Mesothelial cell of epicardium (in vitro differentiated cells): ENCODE measurements at regions not wholly inside any gene's neighbourhood (a gene's known extent, or its start where the extent isn't known, plus 50 kb on each side); places are given as distances from the start of the nearest gene placed in this dataset.
A peak's percentile ranks its signal among the peaks of the same experiment; 100 is the strongest.

Experiments
- DNase-seq, 2 experiments: peaks; one replicate each; pipeline ENCODE4 v3.0.0; 2021; ENCODE audit warnings: low spot score in 2 of 2; ENCODE audit not compliant: unreplicated experiment in 2 of 2
- H3K27ac Mint-ChIP-seq: 2 replicates; pipeline ENCODE4 v1.8.0; 2021; ENCODE audit warnings: mixed read lengths
- H3K27me3 Mint-ChIP-seq: 2 replicates; pipeline ENCODE4 v1.8.0; 2021; ENCODE audit warnings: low read depth, mixed read lengths
- H3K36me3 Mint-ChIP-seq: 2 replicates; pipeline ENCODE4 v1.8.0; 2021; ENCODE audit warnings: mixed read lengths
- H3K4me1 Mint-ChIP-seq: 2 replicates; pipeline ENCODE4 v1.8.0; 2021; ENCODE audit warnings: mixed read lengths
- H3K4me3 Mint-ChIP-seq: 2 replicates; pipeline ENCODE4 v1.8.0; 2021; ENCODE audit warnings: mild to moderate bottlenecking, moderate library complexity, mixed read lengths
- H3K9me3 Mint-ChIP-seq: 2 replicates; pipeline ENCODE4 v1.8.0; 2021; ENCODE audit warnings: mixed read lengths
- TF ChIP-seq, protein P1 (sequence below): fragments of 200-600 bp; sonication (generic); IDR thresholded peaks from one replicate; pipeline ENCODE4 v1.5.0; 2021; ENCODE audit warnings: antibody characterized with exemption; ENCODE audit not compliant: unreplicated experiment

DNA sequence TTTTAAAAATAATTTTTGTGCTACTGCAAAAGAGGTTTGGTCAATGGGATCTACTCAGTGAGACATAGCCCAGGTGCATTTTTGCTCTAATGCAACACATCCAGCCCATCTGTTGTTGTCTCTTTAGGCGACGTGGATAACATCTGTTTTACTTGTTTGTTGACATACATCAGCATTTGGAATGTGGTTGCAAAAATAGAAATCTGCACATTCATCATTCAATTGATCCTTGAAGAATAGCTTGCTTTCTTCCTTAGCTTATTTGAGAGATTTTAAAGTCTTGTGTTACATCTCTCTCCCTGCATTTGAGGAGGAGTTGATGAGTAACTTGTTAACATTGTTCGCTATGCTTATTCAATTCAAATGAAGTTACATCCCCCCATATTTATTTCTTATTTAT lies 1202.3 kb downstream of the NSUN3 start:
- Mint-ChIP-seq H3K4me3 (no peak overlapping the region), H3K27ac (no peak overlapping the region), H3K36me3 (no peaks in the 10 kb centered on the region), H3K27me3 (no peaks in the 10 kb centered on the region), H3K4me1 (peaks cover 8% of the 10 kb centered on the region), H3K9me3 (peaks cover 4% of the 10 kb centered on the region)
- TF ChIP-seq, protein P1, sequence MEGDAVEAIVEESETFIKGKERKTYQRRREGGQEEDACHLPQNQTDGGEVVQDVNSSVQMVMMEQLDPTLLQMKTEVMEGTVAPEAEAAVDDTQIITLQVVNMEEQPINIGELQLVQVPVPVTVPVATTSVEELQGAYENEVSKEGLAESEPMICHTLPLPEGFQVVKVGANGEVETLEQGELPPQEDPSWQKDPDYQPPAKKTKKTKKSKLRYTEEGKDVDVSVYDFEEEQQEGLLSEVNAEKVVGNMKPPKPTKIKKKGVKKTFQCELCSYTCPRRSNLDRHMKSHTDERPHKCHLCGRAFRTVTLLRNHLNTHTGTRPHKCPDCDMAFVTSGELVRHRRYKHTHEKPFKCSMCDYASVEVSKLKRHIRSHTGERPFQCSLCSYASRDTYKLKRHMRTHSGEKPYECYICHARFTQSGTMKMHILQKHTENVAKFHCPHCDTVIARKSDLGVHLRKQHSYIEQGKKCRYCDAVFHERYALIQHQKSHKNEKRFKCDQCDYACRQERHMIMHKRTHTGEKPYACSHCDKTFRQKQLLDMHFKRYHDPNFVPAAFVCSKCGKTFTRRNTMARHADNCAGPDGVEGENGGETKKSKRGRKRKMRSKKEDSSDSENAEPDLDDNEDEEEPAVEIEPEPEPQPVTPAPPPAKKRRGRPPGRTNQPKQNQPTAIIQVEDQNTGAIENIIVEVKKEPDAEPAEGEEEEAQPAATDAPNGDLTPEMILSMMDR, result no peak
- no peak for DNase-seq

DNA sequence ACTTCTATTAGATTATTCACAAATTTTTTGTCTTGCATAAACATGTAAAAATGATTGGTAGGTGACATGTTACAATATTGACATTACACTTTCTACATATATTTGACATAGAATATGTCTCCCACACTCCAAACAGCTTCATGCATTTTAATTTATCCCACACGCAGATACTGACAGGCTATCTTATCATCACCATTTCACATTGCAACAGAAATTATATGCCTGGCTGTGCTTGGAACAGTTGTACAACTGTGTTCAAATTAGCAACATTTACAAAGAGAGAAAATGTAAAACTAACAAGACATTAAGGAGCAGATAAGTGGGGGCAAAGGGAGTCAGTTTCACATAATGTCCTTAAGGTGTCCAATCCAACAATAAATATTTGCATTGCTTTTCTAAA lies 1208.5 kb downstream of the NSUN3 start:
- Mint-ChIP-seq H3K4me3 (no peak overlapping the region), H3K27me3 (no peaks in the 10 kb centered on the region), H3K9me3 (peaks cover 4% of the 10 kb centered on the region), H3K4me1 (peaks cover 17% of the 10 kb centered on the region), H3K36me3 (no peaks in the 10 kb centered on the region), H3K27ac (no peak overlapping the region)
- no peak for DNase-seq
- TF ChIP-seq, protein P1, result no peak

DNA sequence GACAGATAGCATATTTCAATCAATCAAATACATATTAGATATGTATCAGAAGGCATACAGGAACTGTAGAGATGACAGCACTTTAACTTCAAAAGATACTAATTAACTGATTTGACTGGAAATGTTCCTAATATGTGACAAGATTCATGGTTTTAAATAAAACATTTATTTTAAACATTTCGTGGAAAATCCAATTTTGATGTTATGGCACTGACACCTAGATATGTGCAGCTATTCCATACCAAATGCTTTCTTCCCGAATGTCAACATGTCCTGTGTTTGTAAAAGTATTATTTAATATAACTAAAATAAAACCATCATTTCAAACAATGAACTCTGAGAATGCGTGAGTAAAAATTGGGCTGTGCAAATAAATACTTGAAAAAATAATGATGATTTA lies 1209.3 kb downstream of the NSUN3 start:
- Mint-ChIP-seq H3K27me3 (no peaks in the 10 kb centered on the region), H3K36me3 (no peaks in the 10 kb centered on the region), H3K4me3 (no peak overlapping the region), H3K27ac (no peak overlapping the region), H3K9me3 (peaks cover 4% of the 10 kb centered on the region), H3K4me1 (peaks cover 18% of the 10 kb centered on the region)
- TF ChIP-seq, protein P1, result no peak
- no peak for DNase-seq

DNA sequence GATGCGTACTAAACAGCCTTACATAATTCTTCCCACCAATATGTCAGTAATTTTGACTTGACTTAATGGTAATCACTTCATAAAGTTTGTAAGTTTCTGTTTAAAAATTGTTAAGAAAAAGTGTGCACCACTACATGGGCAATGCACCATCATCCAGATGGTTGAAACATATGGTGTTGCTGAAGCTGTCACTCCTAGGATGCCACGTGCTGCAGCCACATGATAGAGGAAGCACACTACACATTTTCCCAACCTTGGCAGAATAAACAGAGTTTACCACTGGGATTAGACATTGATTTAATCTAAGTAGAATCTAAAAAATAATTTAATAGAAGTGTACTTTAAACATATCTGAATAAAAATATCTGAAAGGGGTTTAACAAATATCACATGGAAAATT lies 1209.9 kb downstream of the NSUN3 start:
- Mint-ChIP-seq H3K9me3 (peaks cover 4% of the 10 kb centered on the region), H3K4me3 (no peak overlapping the region), H3K27ac (no peak overlapping the region), H3K36me3 (no peaks in the 10 kb centered on the region), H3K27me3 (no peaks in the 10 kb centered on the region), H3K4me1 (peaks cover 24% of the 10 kb centered on the region)
- TF ChIP-seq, protein P1, result no peak
- no peak for DNase-seq

DNA sequence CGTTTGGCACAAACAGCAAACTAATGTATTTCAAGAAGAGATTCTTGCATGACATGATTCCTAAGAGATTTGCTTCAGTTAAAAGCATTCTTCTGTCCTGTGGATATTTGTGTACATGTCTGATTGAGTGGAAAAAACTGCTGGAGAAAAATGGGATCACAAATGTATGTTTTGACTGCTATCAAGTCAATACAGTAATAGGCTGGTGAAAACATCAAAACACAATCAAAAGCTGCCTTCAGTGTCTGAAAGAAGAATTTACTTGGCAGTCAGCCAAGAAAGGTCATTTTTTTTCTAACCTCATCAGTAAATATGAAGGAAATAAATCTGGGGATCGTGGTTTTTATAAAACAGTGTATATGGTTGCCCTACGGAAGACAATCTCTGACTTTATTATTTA lies 1214.8 kb downstream of the NSUN3 start:
- DNase-seq, result no peak
- H3K9me3 Mint-ChIP-seq, result peaks cover 4% of the 10 kb centered on the region
- H3K4me1 Mint-ChIP-seq, result peaks cover 19% of the 10 kb centered on the region
- no peak overlapping the region for H3K4me3 Mint-ChIP-seq
- TF ChIP-seq, protein P1, result no peak
- H3K27me3 Mint-ChIP-seq, result no peaks in the 10 kb centered on the region
- peak overlapping the region; percentile 28 for H3K27ac Mint-ChIP-seq
- no peaks in the 10 kb centered on the region for H3K36me3 Mint-ChIP-seq

DNA sequence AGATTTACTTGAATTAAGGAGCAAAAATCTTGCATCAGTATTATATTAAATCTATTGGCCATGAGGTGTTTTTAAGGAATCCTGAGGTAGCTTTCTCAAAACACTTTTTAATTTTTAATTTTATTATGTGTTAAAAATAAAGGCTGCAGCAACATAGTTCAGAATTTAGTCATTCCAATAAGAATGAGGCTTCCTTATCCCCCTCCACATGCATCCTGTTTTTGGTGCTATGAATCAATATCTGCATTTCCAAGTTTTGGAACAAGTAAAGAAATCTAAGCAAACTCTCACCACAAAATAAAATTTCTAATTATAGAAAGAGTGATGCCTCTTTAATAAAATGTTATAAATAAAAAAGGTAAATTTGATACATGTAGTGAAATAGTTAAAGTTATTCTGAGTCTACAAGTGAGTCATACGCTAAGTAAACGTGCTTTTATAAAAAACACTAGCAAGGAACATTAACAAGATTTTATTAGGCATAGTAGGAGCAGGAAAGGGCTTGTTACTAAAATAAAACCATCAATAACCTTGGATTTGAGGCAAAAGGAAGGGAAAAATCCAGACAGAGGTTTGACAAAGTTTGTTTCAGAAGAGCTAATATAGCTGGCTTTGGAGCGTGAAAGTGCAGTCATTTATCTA lies 1218.0 kb downstream of the NSUN3 start:
- H3K36me3 Mint-ChIP-seq, result no peaks in the 10 kb centered on the region
- no peak overlapping the region for H3K27ac Mint-ChIP-seq
- H3K4me3 Mint-ChIP-seq, result no peak overlapping the region

More for the DNA sequence above, 1218.0 kb downstream of the NSUN3 start:
- no peak for DNase-seq
- no peaks in the 10 kb centered on the region for H3K27me3 Mint-ChIP-seq
- TF ChIP-seq, protein P1, result no peak
- H3K4me1 Mint-ChIP-seq, result peaks cover 8% of the 10 kb centered on the region
- H3K9me3 Mint-ChIP-seq, result peaks cover 4% of the 10 kb centered on the region
